Peyer's patch (tissue), 4 donors: ENCODE measurements at regions not wholly inside any gene's neighbourhood (a gene's known extent, or its start where the extent isn't known, plus 50 kb on each side); places are given as distances from the start of the nearest gene placed in this dataset.

Experiments
- DNase-seq, 3 donors: peaks; one replicate each; pipeline ENCODE4 v3.0.0-alpha.2; 2017 to 2019
- H3K27ac ChIP-seq, 4 donors: fragments of 200-600 bp; sonication (generic); one replicate each; pipeline ENCODE4 v1.5.1; 2016 to 2019
- H3K27me3 ChIP-seq, 2 donors: fragments of 200-600 bp; sonication (generic); one replicate each; pipeline ENCODE4 v1.5.1; 2019
- H3K36me3 ChIP-seq, 3 donors: fragments of 200-600 bp; sonication (generic); one replicate each; pipeline ENCODE4 v1.5.1; 2016 to 2019
- H3K4me1 ChIP-seq, 4 donors: fragments of 200-600 bp; sonication (generic); one replicate each; pipeline ENCODE4 v1.5.1; 2016 to 2019
- H3K4me3 ChIP-seq, 4 donors: fragments of 200-600 bp; sonication (generic); 1 replicate in 3 of 4; 2 replicates in 1 of 4; pipeline ENCODE4 v1.5.1; 2016 to 2019; ENCODE audit warnings: mild to moderate bottlenecking in 1 of 4
- H3K9me3 ChIP-seq, 4 donors: fragments of 200-600 bp; sonication (generic); one replicate each; pipeline ENCODE4 v1.5.1; 2016 to 2019; ENCODE audit warnings: mild to moderate bottlenecking in 1 of 4
- CTCF ChIP-seq, 6 experiments: fragments of 450-650 bp in 4 of 6; fragments of 200-600 bp in 2 of 6; sonication (generic) in 1 of 6; IDR thresholded peaks; one replicate each; pipeline ENCODE4 v1.5.1; 2017 to 2019; ENCODE audit warnings: antibody characterized with exemption in 6 of 6, mild to moderate bottlenecking in 3 of 6, moderate library complexity in 1 of 6
- POLR2A ChIP-seq, 2 donors: fragments of 450-650 bp; IDR thresholded peaks; one replicate each; pipeline ENCODE4 v1.5.1; 2017; ENCODE audit warnings: antibody characterized with exemption in 2 of 2, mild to moderate bottlenecking in 2 of 2, moderate library complexity in 2 of 2

DNA sequence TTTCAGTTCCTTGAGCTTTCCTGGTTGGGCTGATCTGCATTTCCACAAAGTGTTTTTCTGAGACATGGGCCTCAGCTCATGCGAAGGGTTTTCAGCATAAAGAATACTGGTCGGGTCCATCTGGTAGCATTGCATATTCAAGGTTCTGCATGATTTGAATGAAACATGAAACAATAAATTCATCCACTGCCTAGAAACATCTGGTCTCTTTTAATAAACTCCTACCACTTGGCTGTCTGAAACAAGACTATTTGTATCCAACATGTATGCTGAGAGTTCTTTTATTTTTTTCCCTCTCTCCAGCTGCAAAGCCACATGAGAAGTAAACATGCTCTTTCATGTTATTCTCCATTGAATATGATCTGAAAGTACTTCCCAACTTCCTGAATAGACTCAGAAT lies 314.9 kb upstream of the SOX11 start:
- no peaks in the 10 kb centered on the region for H3K9me3 ChIP-seq
- H3K4me3 ChIP-seq = no peak overlapping the region
- H3K4me1 ChIP-seq = no peaks in the 10 kb centered on the region
- no peaks in the 10 kb centered on the region for H3K27me3 ChIP-seq
- H3K36me3 ChIP-seq = no peaks in the 10 kb centered on the region
- no peak for DNase-seq
- TF ChIP-seq CTCF (IDR thresholded peaks at IDR 0.05) = no peak
- no peak for TF ChIP-seq POLR2A (IDR thresholded peaks at IDR 0.05)
- no peak overlapping the region for H3K27ac ChIP-seq

DNA sequence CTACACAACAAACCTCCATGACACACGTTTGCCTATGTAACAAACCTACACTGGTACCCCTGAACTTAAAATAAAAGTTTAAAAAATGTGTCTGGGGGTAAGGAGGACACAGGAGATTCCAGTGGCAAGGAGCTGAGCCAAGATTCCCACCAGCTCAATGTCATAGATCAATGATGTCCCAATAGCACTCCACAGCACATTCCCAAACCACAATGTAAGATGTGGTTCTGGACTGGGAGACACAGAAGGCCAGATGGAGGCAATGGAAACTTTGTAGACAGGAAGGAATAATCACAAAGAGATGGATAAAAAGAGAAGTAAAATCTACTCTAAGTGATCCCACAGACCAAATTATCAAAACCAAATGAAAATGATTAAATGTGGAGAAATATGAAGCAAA lies 312.4 kb upstream of the SOX11 start:
- Histone ChIP-seq H3K27me3 (no peaks in the 10 kb centered on the region), H3K9me3 (no peaks in the 10 kb centered on the region), H3K4me3 (no peak overlapping the region), H3K27ac (no peak overlapping the region), H3K36me3 (no peaks in the 10 kb centered on the region), H3K4me1 (no peaks in the 10 kb centered on the region)
- no peak for DNase-seq
- TF ChIP-seq CTCF (IDR thresholded peaks at IDR 0.05) (no peak), POLR2A (IDR thresholded peaks at IDR 0.05) (no peak)

DNA sequence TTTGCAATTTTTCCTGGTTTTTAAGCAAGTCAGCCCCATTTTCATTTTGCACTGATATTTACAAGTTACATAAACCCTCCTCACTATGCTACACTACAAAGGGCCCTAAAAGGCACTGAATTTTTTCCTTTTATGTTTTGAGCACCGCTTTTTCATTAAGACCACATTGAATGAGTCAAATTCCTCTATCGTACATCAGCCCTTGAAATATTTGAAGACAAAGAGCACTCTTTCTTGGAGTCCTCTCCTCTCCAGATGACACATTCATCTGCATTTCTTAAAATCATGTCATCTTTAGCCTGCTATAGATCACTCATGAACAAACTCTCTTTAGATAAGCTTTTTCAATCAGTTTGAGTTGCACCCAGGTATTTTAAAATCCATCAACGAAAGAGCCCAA lies 306.6 kb upstream of the SOX11 start:
- Histone ChIP-seq H3K27me3 (no peaks in the 10 kb centered on the region), H3K27ac (no peak overlapping the region), H3K4me3 (no peak overlapping the region), H3K36me3 (no peaks in the 10 kb centered on the region), H3K9me3 (peaks cover 0 to 3% (median 0%) of the 10 kb centered on the region in 4 donors), H3K4me1 (no peaks in the 10 kb centered on the region)
- DNase-seq = no peak
- TF ChIP-seq POLR2A (IDR thresholded peaks at IDR 0.05) = no peak
- TF ChIP-seq CTCF (IDR thresholded peaks at IDR 0.05) = no peak

- Histone ChIP-seq H3K27ac (no peak overlapping the region), H3K9me3 (peaks cover 0 to 3% (median 0%) of the 10 kb centered on the region in 4 donors), H3K4me3 (no peak overlapping the region), H3K27me3 (no peaks in the 10 kb centered on the region), H3K36me3 (no peaks in the 10 kb centered on the region), H3K4me1 (no peaks in the 10 kb centered on the region)
- DNase-seq = no peak
- no peak for TF ChIP-seq POLR2A (IDR thresholded peaks at IDR 0.05)
- TF ChIP-seq CTCF (IDR thresholded peaks at IDR 0.05) = no peak
Measured at GRCh38 chr2:5387406-5387805, 304.8 kb upstream of the SOX11 start.

GRCh38 chr2:5389740-5390139 lies 302.4 kb upstream of the SOX11 start:
- no peaks in the 10 kb centered on the region for H3K27me3 ChIP-seq
- no peak for DNase-seq
- H3K9me3 ChIP-seq = peaks cover 0 to 3% (median 0%) of the 10 kb centered on the region in 4 donors
- TF ChIP-seq POLR2A (IDR thresholded peaks at IDR 0.05) (no peak), CTCF (IDR thresholded peaks at IDR 0.05) (no peak)
- no peaks in the 10 kb centered on the region for H3K4me1 ChIP-seq
- no peak overlapping the region for H3K27ac ChIP-seq
- no peak overlapping the region for H3K4me3 ChIP-seq
- no peaks in the 10 kb centered on the region for H3K36me3 ChIP-seq

- Histone ChIP-seq H3K36me3 (no peaks in the 10 kb centered on the region), H3K27me3 (no peaks in the 10 kb centered on the region), H3K9me3 (peaks cover 0 to 3% (median 0%) of the 10 kb centered on the region in 4 donors), H3K4me1 (no peaks in the 10 kb centered on the region), H3K4me3 (no peak overlapping the region), H3K27ac (no peak overlapping the region)
- TF ChIP-seq POLR2A (IDR thresholded peaks at IDR 0.05) (no peak), CTCF (IDR thresholded peaks at IDR 0.05) (no peak)
- DNase-seq = no peak
Measured at GRCh38 chr2:5391362-5391761, 300.8 kb upstream of the SOX11 start.
